Panc1 (cell line): ENCODE measurements at regions not wholly inside any gene's neighbourhood (a gene's known extent, or its start where the extent isn't known, plus 50 kb on each side); places are given as distances from the start of the nearest gene placed in this dataset.

ENCODE experiments used
- ATAC-seq: fragments of 200-7000 bp; cut with Tn5 transposase; 2 replicates; pipeline ENCODE4 v1.9.1; 2020; ENCODE audit warnings: mild to moderate bottlenecking, moderate library complexity
- BruUV-seq: library from RNA; stranded (reverse); fragments of 400-500 nt; replicated peaks from 2 replicates; lab custom pipeline; 2021; lab: Mats Ljungman, UMichigan
- CTCF ChIA-PET: fragments of 300-600 bp; sonication (Branson Sonifier 250); formaldehyde crosslinking; loops from one replicate; lab custom pipeline; 2022; ENCODE audit warnings: antibody characterized with exemption; lab: Charles Lee
- POLR2A ChIA-PET: fragments of 300-600 bp; sonication (Branson Sonifier 250); formaldehyde crosslinking; loops from one replicate; lab custom pipeline; 2022; ENCODE audit warnings: antibody characterized with exemption; lab: Charles Lee
- DNase-seq: peaks from one replicate; pipeline ENCODE4 v3.0.0-alpha.2; 2010; ENCODE audit warnings: low read depth, low spot score
- H3K27ac ChIP-seq: 2 replicates; pipeline ENCODE4 v1.5.1; 2011; ENCODE audit warnings: mild to moderate bottlenecking, low read length, inconsistent platforms
- H3K27me3 ChIP-seq: fragments of 200-500 bp; sonication (Bioruptor generic); 2 replicates; pipeline ENCODE4 v1.6.0; 2014; ENCODE audit warnings: low read length, inconsistent platforms; ENCODE audit not compliant: control insufficient read depth, insufficient read depth
- H3K36me3 ChIP-seq: fragments of 200-500 bp; sonication (Bioruptor generic); 2 replicates; pipeline ENCODE4 v1.5.1; 2014; ENCODE audit warnings: inconsistent platforms, mild to moderate bottlenecking, low read length, moderate library complexity; ENCODE audit not compliant: control insufficient read depth, insufficient read depth
- H3K4me1 ChIP-seq: 2 replicates; pipeline ENCODE4 v1.5.1; 2011; ENCODE audit warnings: inconsistent platforms, mild to moderate bottlenecking, low read length, moderate library complexity; ENCODE audit not compliant: control insufficient read depth, insufficient read depth
- H3K4me3 ChIP-seq, 2 experiments: 2 replicates each; pipeline ENCODE4 v1.5.1; 2011 to 2012; ENCODE audit warnings: low read depth in 2 of 2, low read length in 2 of 2, mild to moderate bottlenecking in 2 of 2, inconsistent platforms in 1 of 2, moderate library complexity in 1 of 2
- H3K9me3 ChIP-seq: fragments of 200-500 bp; sonication (Bioruptor generic); 2 replicates; pipeline ENCODE4 v1.5.1; 2014; ENCODE audit warnings: low read depth, mild to moderate bottlenecking, inconsistent platforms, low read length, moderate library complexity; ENCODE audit not compliant: control insufficient read depth, insufficient read depth
- CTCF ChIP-seq: fragments of 450-650 bp; IDR thresholded peaks from 2 replicates; pipeline ENCODE4 v1.5.1; 2017; ENCODE audit warnings: mild to moderate bottlenecking
- POLR2AphosphoS5 ChIP-seq: IDR thresholded peaks from 2 replicates; pipeline ENCODE4 v1.6.1; 2012; ENCODE audit warnings: mild to moderate bottlenecking, low read depth, low read length, moderate library complexity
- REST ChIP-seq, 2 experiments: IDR thresholded peaks; 2 replicates each; pipeline ENCODE4 v1.6.1; 2011 to 2012; ENCODE audit warnings: low read depth in 2 of 2, control low read depth in 1 of 2, low read length in 1 of 2, mild to moderate bottlenecking in 1 of 2, moderate library complexity in 1 of 2; ENCODE audit not compliant: insufficient read depth in 1 of 2
- SIN3A ChIP-seq: IDR thresholded peaks from 2 replicates; pipeline ENCODE4 v1.6.1; 2012; ENCODE audit warnings: low read depth, mild to moderate bottlenecking, low read length, moderate library complexity, borderline replicate concordance; ENCODE audit not compliant: insufficient read depth
- TCF7L2 ChIP-seq: IDR thresholded peaks from 2 replicates; pipeline ENCODE4 v1.6.1; 2011; ENCODE audit warnings: mild to moderate bottlenecking, low read depth, low read length, inconsistent platforms
- in situ Hi-C: cut with HindIII; loops from 2 replicates; pipeline ENCODE4 v1.10.0; 2016; ENCODE audit warnings: low sequenced_read_pairs, low pct_unique_long_range_greater_than_20kb
- intact Hi-C: fragments of 100-400 bp; cut with micrococcal nuclease; formaldehyde crosslinking; loops from one replicate; pipeline ENCODE4 v1.10.0; 2022; ENCODE audit not compliant: unreplicated experiment

- intact Hi-C loops (no loop called here), in situ Hi-C loops (no loop called here)
- no peaks in the 10 kb centered on the region for H3K4me1 ChIP-seq
- no TSS peak for BruUV-seq
- no peak overlapping the region for H3K27ac ChIP-seq
- DNase-seq = no peak
- H3K9me3 ChIP-seq = no peaks in the 10 kb centered on the region
- ChIA-PET POLR2A (interaction anchor here (0.7 kb wide), 1 partner anchor 744 kb away, joined by 3 read pairs; no protein-coding TSS in a partner anchor), CTCF (no interaction called here)
- no peak for ATAC-seq
- H3K36me3 ChIP-seq = no peaks in the 10 kb centered on the region
- no peaks in the 10 kb centered on the region for H3K27me3 ChIP-seq
- no peak for TF ChIP-seq SIN3A
- TF ChIP-seq CTCF = no peak
- TF ChIP-seq REST (IDR thresholded peaks at IDR 0.05; ENCODE audit: insufficient read depth in 1 of 2, low read depth in 2 of 2, low read length in 1 of 2) = no peak
- TF ChIP-seq POLR2AphosphoS5 = no peak
- TF ChIP-seq TCF7L2 = no peak
- no peak overlapping the region for H3K4me3 ChIP-seq
Measured at GRCh38 chr11:107218123-107219013, 200.1 kb upstream of the GUCY1A2 start.

GRCh38 chr11:107217444-107217843 is 199.2 kb upstream of the GUCY1A2 start:
- H3K27ac ChIP-seq = no peak overlapping the region
- no peaks in the 10 kb centered on the region for H3K36me3 ChIP-seq
- DNase-seq (no peak), ATAC-seq (no peak)
- in situ Hi-C loops (no loop called here), intact Hi-C loops (no loop called here)
- no TSS peak for BruUV-seq
- no peak for TF ChIP-seq POLR2AphosphoS5
- TF ChIP-seq SIN3A = no peak
- TF ChIP-seq CTCF = no peak
- no peak for TF ChIP-seq REST (IDR thresholded peaks at IDR 0.05; ENCODE audit: insufficient read depth in 1 of 2, low read depth in 2 of 2, low read length in 1 of 2)
- TF ChIP-seq TCF7L2 = no peak
- no peak overlapping the region for H3K4me3 ChIP-seq
- no peaks in the 10 kb centered on the region for H3K9me3 ChIP-seq
- no peaks in the 10 kb centered on the region; the same call in 1 of the 2 replicates for H3K27me3 ChIP-seq
- POLR2A ChIA-PET = no interaction called here
- CTCF ChIA-PET = no interaction called here
- H3K4me1 ChIP-seq = no peaks in the 10 kb centered on the region
